ENCODE measurements at regions not wholly inside any gene's neighbourhood (a gene's known extent, or its start where the extent isn't known, plus 50 kb on each side); places are given as distances from the start of the nearest gene placed in this dataset.
"Not testable (repeated sequence)": the region's sequence is repeated elsewhere in the genome, so short reads cannot be mapped to it uniquely, and the experiment has no call there.

DNA sequence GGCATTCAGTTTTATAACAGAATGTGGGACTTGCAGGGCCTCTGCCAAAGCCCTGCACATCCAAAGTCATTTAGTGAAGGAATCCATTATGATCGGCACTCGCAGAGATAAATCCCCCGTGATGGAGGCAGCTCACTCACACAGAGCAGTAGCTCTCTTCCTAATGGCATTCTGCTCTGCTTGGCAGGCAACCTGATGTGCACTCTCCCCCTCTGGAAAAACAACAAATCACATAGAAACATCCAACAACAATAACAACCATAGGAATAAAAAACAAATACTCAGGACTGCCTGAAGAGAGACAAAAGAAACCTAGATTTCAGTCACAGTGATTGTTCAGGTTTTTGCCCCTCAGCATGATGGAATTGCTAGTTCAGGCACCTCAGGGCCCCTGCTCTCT is 59.7 kb downstream of the NAA11 start:
- DNase-seq (ENCODE audit: low read depth) = no peak

DNA sequence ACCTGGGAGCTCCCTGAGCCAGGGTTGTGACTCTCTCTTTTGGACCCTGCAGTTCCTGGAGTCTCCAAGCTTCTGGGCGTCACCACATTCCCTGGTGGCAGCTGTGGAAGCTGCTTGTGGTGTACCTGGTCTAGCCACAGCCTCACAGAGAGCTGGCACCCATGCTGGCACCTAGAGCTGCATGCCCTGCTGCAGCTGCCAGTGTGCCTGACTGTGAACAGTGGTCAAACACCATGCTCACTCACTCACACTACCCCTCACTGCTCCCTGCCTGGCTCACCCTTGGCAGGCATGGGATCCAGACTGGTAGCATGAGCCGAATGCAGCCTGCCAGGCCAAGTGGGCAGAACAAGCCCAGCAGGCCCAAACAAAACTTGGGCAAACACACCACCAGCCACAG is 66.6 kb downstream of the NAA11 start:
- no peak for DNase-seq (ENCODE audit: low read depth)

DNA sequence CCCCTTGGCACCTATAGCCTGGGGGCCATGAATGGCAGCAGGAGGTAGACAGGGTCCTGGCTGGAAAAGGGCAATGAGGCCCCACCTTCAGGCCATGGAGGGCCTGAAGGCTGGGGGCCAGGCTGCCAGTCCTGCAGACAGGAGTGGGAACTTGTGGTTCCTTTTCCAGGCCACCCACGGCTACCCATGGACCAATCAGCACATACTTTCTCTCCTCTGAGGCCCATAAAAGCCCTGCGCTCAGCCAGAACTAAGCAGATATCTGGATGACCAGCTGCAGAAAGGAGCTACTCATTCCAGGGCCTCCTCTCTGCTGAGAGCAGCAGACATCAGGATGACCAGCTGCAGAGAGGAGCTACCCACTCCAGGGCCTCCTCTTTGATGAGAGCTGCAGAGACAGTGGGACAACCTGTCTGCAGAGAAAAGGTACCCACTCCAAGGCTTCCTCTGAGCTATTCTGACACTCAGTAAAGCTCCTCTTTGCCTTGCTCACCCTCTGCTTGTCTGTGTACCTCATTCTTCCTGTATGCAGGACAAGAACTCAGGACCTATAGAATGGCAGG is 67.2 kb downstream of the NAA11 start:
- no peak for DNase-seq (ENCODE audit: low read depth)

DNA sequence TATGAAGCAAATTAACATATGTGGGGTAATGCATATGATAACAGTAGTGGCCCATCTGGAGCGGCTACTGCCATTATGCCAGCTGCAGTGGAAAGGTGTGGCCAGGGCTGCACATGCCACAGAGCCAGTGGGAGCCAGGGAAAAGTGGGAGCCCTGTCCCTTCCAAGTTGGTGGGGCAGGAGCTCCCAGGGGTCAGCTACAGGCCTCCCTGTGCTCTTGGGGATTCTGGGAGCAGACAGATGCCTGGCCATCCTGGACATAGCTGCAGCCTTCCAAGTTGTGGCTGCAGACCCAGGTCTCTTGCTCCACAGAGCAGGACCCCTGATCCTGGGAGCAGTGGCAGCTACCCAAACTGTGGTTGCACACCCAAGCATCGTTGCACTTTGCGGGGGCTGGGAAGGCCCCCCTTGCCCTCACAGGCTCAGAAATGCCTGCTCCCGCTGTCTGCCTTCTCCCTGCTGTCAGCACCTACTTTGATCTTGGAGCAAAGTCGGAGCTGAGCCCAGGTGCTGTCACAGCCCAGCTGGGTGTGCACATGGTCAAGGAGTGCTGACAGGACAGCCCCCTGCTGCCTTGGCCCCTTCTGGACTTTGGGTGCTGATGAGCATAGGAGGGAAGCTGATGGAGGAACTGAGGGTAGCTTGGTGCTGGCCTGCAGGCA is 67.8 kb downstream of the NAA11 start:
- DNase-seq (ENCODE audit: low read depth) = no peak

DNA sequence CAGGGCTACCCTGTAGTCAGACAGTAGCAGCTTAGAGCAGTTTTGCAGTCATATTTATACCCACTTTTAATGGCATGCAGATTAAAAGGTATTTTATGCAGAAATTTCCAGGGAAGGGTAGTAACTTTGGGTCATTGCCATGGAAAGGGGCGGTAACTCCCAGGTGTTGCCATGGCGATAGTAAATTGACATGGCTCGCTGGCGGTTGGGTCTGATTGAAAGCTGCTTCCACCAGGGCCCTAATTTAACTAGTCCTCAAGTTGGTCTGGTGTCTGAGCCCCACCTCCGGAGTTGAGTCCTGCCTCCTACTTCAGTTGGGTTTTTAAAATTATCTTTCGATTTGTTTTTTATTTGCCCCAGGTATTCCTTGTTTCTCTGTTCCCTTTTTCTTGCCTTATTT is 70.1 kb downstream of the NAA11 start:
- DNase-seq (ENCODE audit: low read depth) = no peak

GRCh38 chr4:79253924-79254323 is 71.9 kb downstream of the NAA11 start:
- DNase-seq (ENCODE audit: low read depth) = no peak

GRCh38 chr4:79253168-79253567 is 72.7 kb downstream of the NAA11 start:
- no peak for DNase-seq (ENCODE audit: low read depth)

DNA sequence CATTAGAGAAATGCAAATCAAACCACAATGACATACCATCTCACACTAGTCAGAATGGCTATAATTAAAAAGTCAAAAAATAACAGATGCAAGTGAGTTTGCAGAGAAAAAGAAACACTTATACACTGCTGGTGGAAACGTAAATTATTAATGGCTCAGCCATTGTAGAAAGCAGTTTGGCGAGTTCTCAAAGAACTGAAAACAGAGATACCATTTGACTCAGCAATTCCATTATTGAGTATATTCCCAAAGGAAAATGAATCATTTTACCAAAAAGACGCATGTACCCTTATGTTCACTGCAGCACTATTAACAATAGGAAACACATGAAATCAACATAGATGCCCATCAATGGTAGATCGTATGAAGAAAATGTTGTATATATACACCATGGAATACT is 75.0 kb downstream of the NAA11 start:
- DNase-seq (ENCODE audit: low read depth) = no peak

DNA sequence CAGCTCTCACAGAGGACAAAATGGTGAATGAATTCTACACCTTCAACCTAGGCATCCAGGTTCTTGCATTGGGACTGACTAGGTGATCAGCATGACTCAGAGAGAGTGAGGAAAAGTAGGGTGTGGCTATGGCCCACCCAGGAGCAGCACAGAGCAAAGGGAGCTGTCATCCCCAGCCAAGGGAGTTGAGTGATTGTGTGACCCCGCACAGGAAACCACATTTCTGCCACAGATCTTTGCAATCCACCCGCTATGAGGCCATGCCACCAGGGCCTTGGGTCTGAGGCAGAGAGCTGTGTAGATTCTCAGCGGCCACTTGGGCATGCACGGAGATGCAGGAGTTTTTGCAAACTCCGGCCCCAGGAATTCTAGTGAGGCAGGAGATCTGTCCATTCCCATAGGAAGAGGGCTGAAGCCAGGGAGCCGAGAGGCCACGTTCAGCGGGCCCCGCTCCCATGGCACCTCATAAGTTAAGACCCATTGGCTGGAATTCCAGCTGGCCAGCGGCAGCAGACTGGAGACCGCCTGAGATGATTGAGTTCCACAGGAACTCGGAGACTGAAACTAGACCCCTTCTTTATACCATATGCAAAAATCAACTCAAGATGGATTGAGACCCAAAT is 75.9 kb downstream of the NAA11 start:
- DNase-seq (ENCODE audit: low read depth) = no peak

GRCh38 chr4:79248610-79249009 is 77.3 kb downstream of the NAA11 start:
- DNase-seq (ENCODE audit: low read depth) = no peak

- DNase-seq (ENCODE audit: low read depth) = no peak
These were observed 78.0 kb downstream of the NAA11 start for GRCh38 chr4:79247695-79248394.

- not testable (repeated sequence) for DNase-seq (ENCODE audit: low read depth)
These were observed 80.5 kb downstream of the NAA11 start for GRCh38 chr4:79245200-79245940.

DNA sequence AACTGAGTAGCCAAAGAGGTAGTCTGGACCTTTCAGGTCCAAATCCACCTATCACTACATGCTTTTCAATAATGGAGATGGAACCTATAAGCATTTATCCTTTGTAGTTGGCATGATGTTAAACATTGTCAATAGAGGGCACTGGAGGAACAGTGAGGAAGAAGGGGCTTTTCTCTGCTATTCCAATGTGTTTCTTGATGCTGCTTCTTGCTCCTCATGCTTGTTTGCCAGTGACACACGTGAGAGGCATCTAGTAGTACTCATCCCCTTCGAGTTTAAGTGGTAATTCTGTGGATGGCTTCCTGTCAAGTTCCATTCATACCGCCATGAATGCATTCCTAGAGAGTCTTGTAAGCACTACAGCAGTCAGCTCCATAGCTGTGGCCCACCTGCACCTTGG is 84.0 kb downstream of the NAA11 start:
- DNase-seq (ENCODE audit: low read depth) = no peak

DNA sequence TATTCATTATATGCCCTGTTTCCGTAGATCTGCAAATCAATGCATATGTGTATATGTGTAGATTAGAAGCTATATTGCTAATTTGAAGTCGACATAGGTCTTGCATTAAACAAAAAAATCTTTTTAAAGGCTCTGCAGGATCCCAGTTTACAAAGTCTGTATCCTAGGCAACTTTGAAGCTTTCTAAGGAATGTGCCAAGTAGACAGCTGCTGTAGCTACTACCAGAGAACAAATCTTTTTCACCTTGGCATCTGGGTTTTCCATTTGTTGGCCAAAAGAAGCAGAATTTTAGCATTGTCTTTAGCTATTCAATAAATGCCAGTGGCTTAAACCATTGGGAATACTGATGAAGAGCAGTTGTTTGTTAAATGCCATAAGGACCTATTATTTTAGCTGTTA is 88.0 kb downstream of the NAA11 start:
- no peak for DNase-seq (ENCODE audit: low read depth)

- DNase-seq (ENCODE audit: low read depth) = no peak
These were observed 89.1 kb downstream of the NAA11 start for GRCh38 chr4:79236785-79237184.

DNA sequence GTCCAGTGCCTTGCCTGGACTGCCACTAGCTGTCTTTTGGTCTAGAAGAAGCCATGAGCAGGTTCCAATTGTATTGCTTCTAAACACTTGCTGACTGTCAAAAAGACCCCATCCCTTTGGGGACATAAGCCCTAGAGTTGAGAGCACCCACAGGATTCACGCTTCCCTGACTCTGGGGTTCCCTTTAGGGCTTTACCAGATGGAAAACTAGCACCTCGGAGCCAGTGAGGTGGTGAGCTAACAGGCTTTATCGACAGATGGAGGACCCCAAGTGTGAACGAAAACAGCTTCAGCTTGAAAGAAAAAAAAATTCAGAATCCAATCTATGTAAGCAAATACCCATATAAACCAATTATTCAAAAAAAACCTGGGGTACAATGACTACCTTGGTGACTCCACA is 90.8 kb downstream of the NAA11 start:
- no peak for DNase-seq (ENCODE audit: low read depth)

GRCh38 chr4:79233820-79234219 is 92.0 kb downstream of the NAA11 start:
- DNase-seq (ENCODE audit: low read depth) = no peak

DNA sequence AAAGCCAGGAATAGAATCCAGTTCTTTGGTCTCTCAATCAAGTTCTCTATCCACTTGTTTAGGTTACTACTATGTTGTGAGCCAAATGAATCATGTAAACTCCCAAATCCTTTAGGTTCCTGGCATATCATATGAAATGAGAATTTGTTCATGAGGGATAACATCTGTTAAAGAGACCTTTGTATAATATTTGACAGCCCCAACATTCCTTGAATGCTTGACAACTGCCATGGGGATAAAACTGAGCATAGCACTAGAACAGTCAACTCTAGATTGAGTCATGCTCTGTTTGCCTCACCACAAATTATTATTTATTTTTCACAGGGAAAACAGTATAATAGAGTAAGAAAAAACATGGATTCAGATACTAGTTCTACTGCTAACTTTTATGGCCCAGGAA is 93.3 kb downstream of the NAA11 start:
- DNase-seq (ENCODE audit: low read depth) = no peak

- DNase-seq (ENCODE audit: low read depth) = no peak
These were observed 98.0 kb downstream of the NAA11 start for GRCh38 chr4:79227860-79228259.

GRCh38 chr4:79225360-79225759 is 100.5 kb downstream of the NAA11 start:
- no peak for DNase-seq (ENCODE audit: low read depth)

GRCh38 chr4:79224777-79225104 is 101.1 kb downstream of the NAA11 start:
- DNase-seq (ENCODE audit: low read depth) = no peak

DNA sequence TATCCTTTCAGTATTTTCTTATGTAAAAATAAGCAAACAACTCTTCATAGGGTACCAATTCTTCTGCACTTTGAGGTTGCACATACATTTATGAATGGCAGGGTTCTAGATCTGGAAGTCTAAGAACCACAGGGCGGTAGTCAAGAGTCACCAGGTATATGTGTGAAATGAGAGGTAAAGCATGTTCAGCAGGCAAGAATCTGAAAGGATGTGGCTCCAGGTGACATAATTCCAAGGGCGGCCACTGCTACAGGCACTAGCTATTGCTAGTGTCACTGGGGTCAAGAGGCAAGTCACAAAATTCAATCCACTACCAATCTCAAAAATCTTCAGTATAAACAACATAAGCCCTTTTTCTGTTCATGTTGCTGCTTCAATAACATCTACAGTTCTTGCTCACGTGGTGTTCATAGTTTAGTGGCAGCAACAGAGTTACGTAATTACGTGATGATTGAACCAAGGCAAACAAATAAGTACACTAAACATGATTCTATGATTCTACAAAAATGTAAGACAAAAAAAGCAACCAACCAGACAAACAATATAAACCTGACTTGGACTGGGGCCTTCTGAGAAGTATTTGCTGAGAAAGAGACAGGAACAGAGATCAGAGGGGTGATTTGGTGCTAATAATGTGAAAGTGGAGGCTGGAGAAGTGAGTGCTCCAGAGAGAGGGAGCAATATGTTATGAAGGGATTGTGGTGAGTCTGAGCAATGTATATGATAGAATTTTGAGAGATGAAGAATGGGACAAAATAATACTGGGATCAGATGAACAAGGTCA is 101.7 kb downstream of the NAA11 start:
- no peak for DNase-seq (ENCODE audit: low read depth)
